Astrocyte (in vitro differentiated cells and primary cell): ENCODE measurements at regions not wholly inside any gene's neighbourhood (a gene's known extent, or its start where the extent isn't known, plus 50 kb on each side); places are given as distances from the start of the nearest gene placed in this dataset.
A peak's percentile ranks its signal among the peaks of the same experiment; 100 is the strongest.

Experiments
- DNase-seq: peaks from one replicate; pipeline ENCODE4 v3.0.0-alpha.2; 2010; ENCODE audit warnings: low read depth
- FAIRE-seq: peaks from 2 replicates; lab custom pipeline; 2011; peaks lifted over from hg19 to GRCh38; lab: Jason Lieb, UNC
- H2AFZ ChIP-seq: 2 replicates; pipeline ENCODE4 v1.6.0; 2012; ENCODE audit warnings: low read depth, low read length, inconsistent platforms
- H3K27ac ChIP-seq: 2 replicates; pipeline ENCODE4 v1.5.1; 2011; ENCODE audit warnings: low read depth, low read length, inconsistent platforms
- H3K27me3 ChIP-seq: 2 replicates; pipeline ENCODE4 v1.6.0; 2011; ENCODE audit warnings: low read length, inconsistent platforms; ENCODE audit not compliant: insufficient read depth
- H3K36me3 ChIP-seq: 2 replicates; pipeline ENCODE4 v1.5.1; 2011; ENCODE audit warnings: low read length, inconsistent platforms; ENCODE audit not compliant: insufficient read depth
- H3K4me1 ChIP-seq: 2 replicates; pipeline ENCODE4 v1.5.1; 2011; ENCODE audit warnings: low read length, inconsistent platforms; ENCODE audit not compliant: insufficient read depth
- H3K4me2 ChIP-seq: 2 replicates; pipeline ENCODE4 v1.6.0; 2012; ENCODE audit warnings: low read length, inconsistent platforms
- H3K4me3 ChIP-seq: 2 replicates; pipeline ENCODE4 v1.5.1; 2011; ENCODE audit warnings: low read depth, mild to moderate bottlenecking, low read length, inconsistent platforms; ENCODE audit not compliant: insufficient read depth
- H3K79me2 ChIP-seq: 2 replicates; pipeline ENCODE4 v1.6.0; 2012; ENCODE audit warnings: mild to moderate bottlenecking, low read length, inconsistent platforms; ENCODE audit not compliant: insufficient read depth
- H3K9ac ChIP-seq: 2 replicates; pipeline ENCODE4 v1.6.0; 2012; ENCODE audit warnings: mild to moderate bottlenecking, low read length, inconsistent platforms
- H3K9me3 ChIP-seq: 2 replicates; pipeline ENCODE4 v1.5.1; 2012; ENCODE audit warnings: low read depth, mild to moderate bottlenecking, low read length, inconsistent platforms; ENCODE audit not compliant: insufficient read depth
- H4K20me1 ChIP-seq: 2 replicates; pipeline ENCODE4 v1.6.0; 2012; ENCODE audit warnings: low read length, inconsistent platforms; ENCODE audit not compliant: insufficient read depth
- H3K27ac Mint-ChIP-seq: one replicate; pipeline ENCODE4 v1.8.0; 2021; ENCODE audit warnings: mild to moderate bottlenecking, mixed read lengths; ENCODE audit not compliant: unreplicated experiment
- H3K27me3 Mint-ChIP-seq: one replicate; pipeline ENCODE4 v1.8.0; 2021; ENCODE audit warnings: low read depth, mixed read lengths; ENCODE audit not compliant: unreplicated experiment
- H3K36me3 Mint-ChIP-seq: one replicate; pipeline ENCODE4 v1.8.0; 2021; ENCODE audit warnings: low read depth, mixed read lengths; ENCODE audit not compliant: unreplicated experiment
- H3K4me1 Mint-ChIP-seq: one replicate; pipeline ENCODE4 v1.8.0; 2021; ENCODE audit warnings: low read depth, mixed read lengths; ENCODE audit not compliant: unreplicated experiment
- H3K4me3 Mint-ChIP-seq: one replicate; pipeline ENCODE4 v1.8.0; 2021; ENCODE audit warnings: mild to moderate bottlenecking, moderate library complexity, mixed read lengths; ENCODE audit not compliant: unreplicated experiment
- H3K9me3 Mint-ChIP-seq: one replicate; pipeline ENCODE4 v1.8.0; 2021; ENCODE audit warnings: mild to moderate bottlenecking, mixed read lengths; ENCODE audit not compliant: unreplicated experiment
- EZH2 ChIP-seq: IDR thresholded peaks from 2 replicates; pipeline ENCODE4 v1.6.1; 2012; ENCODE audit warnings: mild to moderate bottlenecking, low read length, inconsistent platforms; ENCODE audit not compliant: insufficient read depth
- TF ChIP-seq, protein P1 (sequence below): IDR thresholded peaks from 2 replicates; pipeline ENCODE4 v1.5.1; 2011; ENCODE audit warnings: low read depth, mild to moderate bottlenecking, inconsistent platforms, low read length, moderate library complexity; ENCODE audit not compliant: insufficient read depth

DNA sequence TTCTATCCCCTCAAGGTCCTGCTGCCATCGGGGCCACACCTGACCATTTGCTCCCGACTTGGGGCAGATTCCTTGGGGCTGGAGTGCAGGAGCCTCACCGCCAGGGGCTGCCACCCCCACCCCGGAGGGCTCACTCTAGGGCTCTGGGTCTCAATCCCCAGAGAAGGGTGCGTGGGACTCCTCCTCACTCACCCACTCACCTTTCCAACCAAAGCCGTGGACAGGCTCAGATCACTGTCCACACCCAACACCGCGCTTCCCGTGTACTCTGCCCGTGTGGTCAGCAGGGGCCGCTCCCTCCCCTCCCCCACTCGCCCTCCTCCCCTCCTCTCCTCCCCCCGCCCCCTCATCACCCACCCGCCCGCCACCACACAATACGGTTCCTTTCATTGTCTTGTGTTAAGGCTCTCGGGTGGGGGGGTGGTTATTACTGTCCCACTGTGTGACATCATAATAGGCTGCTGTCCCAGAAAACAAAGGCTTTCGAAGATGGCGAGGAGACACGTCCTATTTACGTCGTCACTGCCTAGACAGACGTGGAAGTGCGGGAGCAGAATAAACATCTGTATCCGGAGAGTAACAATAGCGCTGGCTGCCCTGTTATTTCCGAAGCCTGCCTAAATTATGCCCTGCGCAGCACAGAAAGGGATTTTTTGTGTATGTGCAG lies 85.8 kb downstream of the YTHDF1 start:
- Histone ChIP-seq H3K27me3 (peaks cover 20% of the 10 kb centered on the region), H3K4me3 (no peak overlapping the region), H2AFZ (no peak overlapping the region), H3K9ac (no peak overlapping the region), H3K36me3 (no peaks in the 10 kb centered on the region), H3K4me2 (no peak overlapping the region), H3K27ac (no peak overlapping the region), H4K20me1 (no peaks in the 10 kb centered on the region), H3K79me2 (no peaks in the 10 kb centered on the region), H3K9me3 (no peaks in the 10 kb centered on the region), H3K4me1 (no peaks in the 10 kb centered on the region)
- TF ChIP-seq EZH2: no peak
- TF ChIP-seq, protein P1, sequence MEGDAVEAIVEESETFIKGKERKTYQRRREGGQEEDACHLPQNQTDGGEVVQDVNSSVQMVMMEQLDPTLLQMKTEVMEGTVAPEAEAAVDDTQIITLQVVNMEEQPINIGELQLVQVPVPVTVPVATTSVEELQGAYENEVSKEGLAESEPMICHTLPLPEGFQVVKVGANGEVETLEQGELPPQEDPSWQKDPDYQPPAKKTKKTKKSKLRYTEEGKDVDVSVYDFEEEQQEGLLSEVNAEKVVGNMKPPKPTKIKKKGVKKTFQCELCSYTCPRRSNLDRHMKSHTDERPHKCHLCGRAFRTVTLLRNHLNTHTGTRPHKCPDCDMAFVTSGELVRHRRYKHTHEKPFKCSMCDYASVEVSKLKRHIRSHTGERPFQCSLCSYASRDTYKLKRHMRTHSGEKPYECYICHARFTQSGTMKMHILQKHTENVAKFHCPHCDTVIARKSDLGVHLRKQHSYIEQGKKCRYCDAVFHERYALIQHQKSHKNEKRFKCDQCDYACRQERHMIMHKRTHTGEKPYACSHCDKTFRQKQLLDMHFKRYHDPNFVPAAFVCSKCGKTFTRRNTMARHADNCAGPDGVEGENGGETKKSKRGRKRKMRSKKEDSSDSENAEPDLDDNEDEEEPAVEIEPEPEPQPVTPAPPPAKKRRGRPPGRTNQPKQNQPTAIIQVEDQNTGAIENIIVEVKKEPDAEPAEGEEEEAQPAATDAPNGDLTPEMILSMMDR: no peak
- no peaks in the 10 kb centered on the region for H3K4me1 Mint-ChIP-seq
- peaks cover 33% of the 10 kb centered on the region for H3K27me3 Mint-ChIP-seq
- DNase-seq (no peak), FAIRE-seq (no peak)
- H3K9me3 Mint-ChIP-seq: no peaks in the 10 kb centered on the region
- H3K27ac Mint-ChIP-seq: no peak overlapping the region
- no peak overlapping the region for H3K4me3 Mint-ChIP-seq
- H3K36me3 Mint-ChIP-seq: no peaks in the 10 kb centered on the region

DNA sequence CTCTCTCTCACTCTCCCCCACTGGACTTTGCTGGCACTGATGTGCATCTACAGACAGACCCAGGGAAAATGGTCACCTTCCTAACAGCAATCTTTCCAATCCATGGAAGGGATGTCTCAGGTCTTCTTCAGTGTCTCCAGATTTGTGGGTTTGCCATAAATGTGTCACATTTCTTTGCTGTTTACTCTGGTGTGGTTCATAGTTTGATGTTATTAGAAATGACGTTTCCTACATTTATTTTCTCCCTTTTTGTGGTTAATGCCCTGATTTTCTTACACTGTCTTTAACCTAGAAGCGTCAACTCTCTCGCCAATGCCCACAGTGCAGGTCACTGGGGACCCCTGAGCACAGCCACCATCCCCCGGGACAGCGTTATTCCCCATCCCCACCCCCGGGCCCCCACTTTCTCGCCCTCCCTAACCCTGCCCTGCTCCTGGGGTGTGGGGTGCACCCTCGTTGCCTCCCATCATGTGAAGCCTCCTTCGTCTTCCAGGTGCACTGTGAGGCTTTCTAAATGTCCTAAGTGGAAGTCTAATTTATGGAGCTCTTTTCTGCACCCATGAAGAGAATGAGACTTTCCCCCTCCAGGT lies 86.5 kb downstream of the YTHDF1 start:
- FAIRE-seq: no peak
- H3K4me2 ChIP-seq: no peak overlapping the region
- peaks cover 20% of the 10 kb centered on the region for H3K27me3 ChIP-seq

More for the DNA sequence above, 86.5 kb downstream of the YTHDF1 start:
- Mint-ChIP-seq H3K4me3 (peak overlapping the region; percentile 7), H3K4me1 (no peaks in the 10 kb centered on the region), H3K27me3 (peaks cover 38% of the 10 kb centered on the region), H3K36me3 (no peaks in the 10 kb centered on the region), H3K9me3 (no peaks in the 10 kb centered on the region), H3K27ac (no peak overlapping the region)
- no peak overlapping the region for H2AFZ ChIP-seq
- no peaks in the 10 kb centered on the region for H3K36me3 ChIP-seq
- DNase-seq: no peak
- no peak overlapping the region for H3K9ac ChIP-seq
- H3K4me3 ChIP-seq: no peak overlapping the region
- H3K79me2 ChIP-seq: no peaks in the 10 kb centered on the region
- H3K4me1 ChIP-seq: no peaks in the 10 kb centered on the region
- no peak overlapping the region for H3K27ac ChIP-seq
- no peaks in the 10 kb centered on the region for H3K9me3 ChIP-seq
- H4K20me1 ChIP-seq: no peaks in the 10 kb centered on the region
- TF ChIP-seq EZH2: no peak
- TF ChIP-seq, protein P1: no peak
